SK-N-SH treated with all-trans-retinoic acid at 6 μM for 48 hours (cell line): ENCODE measurements at regions not wholly inside any gene's neighbourhood (a gene's known extent, or its start where the extent isn't known, plus 50 kb on each side); places are given as distances from the start of the nearest gene placed in this dataset.

Experiments
- ARNTL ChIP-seq: fragments of 450-650 bp; formaldehyde crosslinking; IDR thresholded peaks from 2 replicates; pipeline ENCODE4 v1.5.0; 2020; ENCODE audit warnings: low read depth, mild to moderate bottlenecking, moderate library complexity, borderline replicate concordance
- TCF4 ChIP-seq: fragments of 250-450 bp; sonication (Bioruptor Pico); IDR thresholded peaks from 2 replicates; pipeline ENCODE4 v1.8.0; 2021; ENCODE audit warnings: mild to moderate bottlenecking, moderate library complexity, borderline replicate concordance
- ZNF565 ChIP-seq: fragments of 450-650 bp; formaldehyde crosslinking; conservative IDR thresholded peaks from 2 replicates; pipeline ENCODE4 v1.5.0; 2020; ENCODE audit warnings: low read depth, mild to moderate bottlenecking, moderate library complexity

- TF ChIP-seq ARNTL (CRISPR knock-in tag) (no peak), TCF4 (no peak), ZNF565 (CRISPR knock-in tag) (no peak)
Observed at GRCh38 chr14:89013098-89013504, 188.7 kb downstream of the TTC8 start.
